ENCODE measurements at regions not wholly inside any gene's neighbourhood (a gene's known extent, or its start where the extent isn't known, plus 50 kb on each side); places are given as distances from the start of the nearest gene placed in this dataset.

GRCh38 chr1:29824025-29824424 is 587.7 kb downstream of the PTPRU start:
- DNase-seq: no peak

GRCh38 chr1:29823561-29823960 is 587.2 kb downstream of the PTPRU start:
- DNase-seq: no peak

GRCh38 chr1:29821605-29822004 is 585.3 kb downstream of the PTPRU start:
- no peak for DNase-seq

- DNase-seq: no peak
These were observed 584.1 kb downstream of the PTPRU start for GRCh38 chr1:29820401-29820800.

GRCh38 chr1:29812408-29813135 is 576.2 kb downstream of the PTPRU start:
- no peak for DNase-seq

GRCh38 chr1:29811727-29812407 is 575.5 kb downstream of the PTPRU start:
- no peak for DNase-seq

GRCh38 chr1:29811247-29811646 is 574.9 kb downstream of the PTPRU start:
- DNase-seq: no peak

GRCh38 chr1:29810121-29811120 is 574.1 kb downstream of the PTPRU start:
- DNase-seq: no peak

GRCh38 chr1:29809446-29810120 is 573.3 kb downstream of the PTPRU start:
- no peak for DNase-seq

GRCh38 chr1:29808141-29808995 is 572.0 kb downstream of the PTPRU start:
- DNase-seq: no peak

- DNase-seq: no peak
These were observed 571.4 kb downstream of the PTPRU start for GRCh38 chr1:29807689-29808088.

- DNase-seq: no peak
These were observed 570.5 kb downstream of the PTPRU start for GRCh38 chr1:29806646-29807319.

GRCh38 chr1:29805896-29806160 is 569.5 kb downstream of the PTPRU start:
- no peak for DNase-seq

- DNase-seq: no peak
These were observed 569.0 kb downstream of the PTPRU start for GRCh38 chr1:29805122-29805895.

- no peak for DNase-seq
These were observed 568.0 kb downstream of the PTPRU start for GRCh38 chr1:29804181-29804899.

- no peak for DNase-seq
These were observed 567.2 kb downstream of the PTPRU start for GRCh38 chr1:29803486-29803885.

GRCh38 chr1:29802181-29803068 is 566.1 kb downstream of the PTPRU start:
- DNase-seq: no peak

GRCh38 chr1:29801561-29801973 is 565.2 kb downstream of the PTPRU start:
- DNase-seq: no peak

GRCh38 chr1:29801003-29801402 is 564.7 kb downstream of the PTPRU start:
- DNase-seq: no peak

Measured in CD4-positive, alpha-beta T cell treated with Interleukin-21 for 1 hour (primary cell).